ENCODE measurements at regions not wholly inside any gene's neighbourhood (a gene's known extent, or its start where the extent isn't known, plus 50 kb on each side); places are given as distances from the start of the nearest gene placed in this dataset.

DNA sequence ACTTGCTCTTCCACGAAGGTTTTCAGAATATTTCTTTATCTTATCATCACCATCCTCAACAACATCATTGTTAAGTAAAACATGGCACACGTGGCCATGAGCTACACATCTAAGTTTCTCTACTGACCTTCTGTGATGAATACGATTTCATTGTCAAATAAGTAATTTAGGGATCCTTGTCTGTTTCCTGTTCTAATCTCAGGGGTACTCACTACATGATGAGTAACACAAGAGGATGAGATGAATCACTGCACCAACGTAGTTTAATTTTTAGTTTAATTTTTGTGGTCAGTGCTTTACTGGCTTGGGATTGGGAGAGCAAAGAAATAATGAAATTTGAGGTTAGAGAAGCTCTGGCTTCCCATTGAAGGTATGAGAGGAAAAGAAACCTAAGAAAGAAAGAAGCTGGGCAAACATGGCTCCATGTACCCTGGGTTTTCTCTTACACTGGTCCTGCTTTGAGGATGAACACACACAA is 461.9 kb upstream of the KLF6 start:
- no peaks in the 10 kb centered on the region for H3K9me3 ChIP-seq (ENCODE audit: low read depth)
- peaks cover 5% of the 10 kb centered on the region for H3K4me1 ChIP-seq (ENCODE audit: insufficient read depth)
- no peak overlapping the region for H3K27ac ChIP-seq
- no peaks in the 10 kb centered on the region for H3K27me3 ChIP-seq
- no peaks in the 10 kb centered on the region for H3K79me2 ChIP-seq
- no peak overlapping the region for H2AFZ ChIP-seq
- no peak overlapping the region for H3K4me2 ChIP-seq
- 58% methylated on average over 4 of the region's 4 CpGs for WGBS (ENCODE audit: low lambda C conversion rate, missing lambda C conversion rate)
- no peak overlapping the region for H3K4me3 ChIP-seq
- no peaks in the 10 kb centered on the region for H4K20me1 ChIP-seq (ENCODE audit: insufficient read depth, poor library complexity, severe bottlenecking)
- no peaks in the 10 kb centered on the region for H3K9me2 ChIP-seq (replicated peaks; ENCODE audit: insufficient read depth)
- no peaks in the 10 kb centered on the region for H3K36me3 ChIP-seq (replicated peaks; ENCODE audit: insufficient read depth, low read depth)
- no peak for DNase-seq (ENCODE audit: low spot score)
- TF ChIP-seq EZH2phosphoT487 (IDR thresholded peaks at IDR 0.05; ENCODE audit: low read depth, severe bottlenecking, unreplicated experiment), result no peak
- TF ChIP-seq, protein P1, sequence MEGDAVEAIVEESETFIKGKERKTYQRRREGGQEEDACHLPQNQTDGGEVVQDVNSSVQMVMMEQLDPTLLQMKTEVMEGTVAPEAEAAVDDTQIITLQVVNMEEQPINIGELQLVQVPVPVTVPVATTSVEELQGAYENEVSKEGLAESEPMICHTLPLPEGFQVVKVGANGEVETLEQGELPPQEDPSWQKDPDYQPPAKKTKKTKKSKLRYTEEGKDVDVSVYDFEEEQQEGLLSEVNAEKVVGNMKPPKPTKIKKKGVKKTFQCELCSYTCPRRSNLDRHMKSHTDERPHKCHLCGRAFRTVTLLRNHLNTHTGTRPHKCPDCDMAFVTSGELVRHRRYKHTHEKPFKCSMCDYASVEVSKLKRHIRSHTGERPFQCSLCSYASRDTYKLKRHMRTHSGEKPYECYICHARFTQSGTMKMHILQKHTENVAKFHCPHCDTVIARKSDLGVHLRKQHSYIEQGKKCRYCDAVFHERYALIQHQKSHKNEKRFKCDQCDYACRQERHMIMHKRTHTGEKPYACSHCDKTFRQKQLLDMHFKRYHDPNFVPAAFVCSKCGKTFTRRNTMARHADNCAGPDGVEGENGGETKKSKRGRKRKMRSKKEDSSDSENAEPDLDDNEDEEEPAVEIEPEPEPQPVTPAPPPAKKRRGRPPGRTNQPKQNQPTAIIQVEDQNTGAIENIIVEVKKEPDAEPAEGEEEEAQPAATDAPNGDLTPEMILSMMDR (IDR thresholded peaks at IDR 0.05; ENCODE audit: poor library complexity), result no peak
- TF ChIP-seq EZH2 (IDR thresholded peaks at IDR 0.05; ENCODE audit: borderline replicate concordance), result no peak

DNA sequence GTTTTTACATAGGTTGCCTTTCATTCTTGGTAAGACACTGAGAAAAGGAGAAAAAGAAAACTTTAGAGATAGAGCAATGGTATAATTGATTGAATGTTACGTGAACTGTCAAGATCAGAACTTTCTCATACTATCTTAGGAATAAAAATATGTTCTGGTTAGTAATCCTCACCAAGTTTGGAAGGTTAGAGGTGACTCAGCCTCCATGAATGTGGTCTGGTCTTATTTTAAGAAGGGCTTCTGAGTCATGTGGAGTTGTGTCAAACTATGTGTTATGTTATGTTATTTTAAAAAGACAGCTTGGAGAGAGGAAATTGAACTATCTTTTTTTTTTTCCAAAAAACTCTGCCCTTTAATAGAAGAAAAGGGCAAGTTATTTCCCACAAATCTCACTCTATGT is 458.6 kb upstream of the KLF6 start:
- peaks cover 13% of the 10 kb centered on the region for H3K4me1 ChIP-seq (ENCODE audit: insufficient read depth)
- H4K20me1 ChIP-seq (ENCODE audit: insufficient read depth, poor library complexity, severe bottlenecking), result no peaks in the 10 kb centered on the region
- TF ChIP-seq EZH2phosphoT487 (IDR thresholded peaks at IDR 0.05; ENCODE audit: low read depth, severe bottlenecking, unreplicated experiment) (no peak), EZH2 (IDR thresholded peaks at IDR 0.05; ENCODE audit: borderline replicate concordance) (no peak)
- TF ChIP-seq, protein P1 (IDR thresholded peaks at IDR 0.05; ENCODE audit: poor library complexity), result no peak
- H3K27me3 ChIP-seq, result no peaks in the 10 kb centered on the region
- WGBS (ENCODE audit: low lambda C conversion rate, missing lambda C conversion rate), result 61% methylated on average over 1 of the region's 1 CpG
- no peak overlapping the region for H2AFZ ChIP-seq
- H3K9me2 ChIP-seq (replicated peaks; ENCODE audit: insufficient read depth), result no peaks in the 10 kb centered on the region
- peak overlapping the region; percentile 90 for H3K27ac ChIP-seq
- H3K4me2 ChIP-seq, result peak overlapping the region; percentile 44
- H3K36me3 ChIP-seq (replicated peaks; ENCODE audit: insufficient read depth, low read depth), result no peaks in the 10 kb centered on the region
- no peaks in the 10 kb centered on the region for H3K9me3 ChIP-seq (ENCODE audit: low read depth)
- no peak overlapping the region for H3K4me3 ChIP-seq
- no peaks in the 10 kb centered on the region for H3K79me2 ChIP-seq
- peak; percentile 49 for DNase-seq (ENCODE audit: low spot score)

DNA sequence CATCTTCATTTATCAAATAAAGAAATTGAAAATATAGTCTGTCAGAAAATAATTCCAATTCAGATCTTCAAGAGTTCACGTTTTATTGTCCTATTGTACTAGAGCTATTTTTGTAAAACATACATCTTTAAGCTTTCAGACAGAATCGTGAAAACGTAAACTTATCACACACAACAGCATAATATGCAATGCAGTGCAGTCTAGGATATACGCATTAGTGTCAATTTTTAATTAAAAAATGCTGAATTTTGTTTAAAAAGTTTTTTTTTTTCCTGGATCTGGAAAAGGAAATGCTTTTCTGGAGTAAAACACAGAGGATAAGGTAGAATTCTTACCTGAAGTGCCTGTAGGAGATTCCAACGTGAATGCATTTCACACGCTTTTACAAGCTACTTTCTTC is 458.2 kb upstream of the KLF6 start:
- Histone ChIP-seq H3K27ac (peak overlapping the region; percentile 90), H3K4me3 (no peak overlapping the region), H2AFZ (no peak overlapping the region), H3K4me1 (ENCODE audit: insufficient read depth) (peaks cover 13% of the 10 kb centered on the region), H3K9me3 (ENCODE audit: low read depth) (no peaks in the 10 kb centered on the region), H3K36me3 (replicated peaks; ENCODE audit: insufficient read depth, low read depth) (no peaks in the 10 kb centered on the region), H3K9me2 (replicated peaks; ENCODE audit: insufficient read depth) (no peaks in the 10 kb centered on the region), H3K27me3 (no peaks in the 10 kb centered on the region), H3K4me2 (peak overlapping the region; percentile 44), H3K79me2 (no peaks in the 10 kb centered on the region), H4K20me1 (ENCODE audit: insufficient read depth, poor library complexity, severe bottlenecking) (no peaks in the 10 kb centered on the region)
- no peak for TF ChIP-seq EZH2phosphoT487 (IDR thresholded peaks at IDR 0.05; ENCODE audit: low read depth, severe bottlenecking, unreplicated experiment)
- DNase-seq (ENCODE audit: low spot score), result no peak
- WGBS (ENCODE audit: low lambda C conversion rate, missing lambda C conversion rate), result 80% methylated on average over 6 of the region's 6 CpGs

DNA sequence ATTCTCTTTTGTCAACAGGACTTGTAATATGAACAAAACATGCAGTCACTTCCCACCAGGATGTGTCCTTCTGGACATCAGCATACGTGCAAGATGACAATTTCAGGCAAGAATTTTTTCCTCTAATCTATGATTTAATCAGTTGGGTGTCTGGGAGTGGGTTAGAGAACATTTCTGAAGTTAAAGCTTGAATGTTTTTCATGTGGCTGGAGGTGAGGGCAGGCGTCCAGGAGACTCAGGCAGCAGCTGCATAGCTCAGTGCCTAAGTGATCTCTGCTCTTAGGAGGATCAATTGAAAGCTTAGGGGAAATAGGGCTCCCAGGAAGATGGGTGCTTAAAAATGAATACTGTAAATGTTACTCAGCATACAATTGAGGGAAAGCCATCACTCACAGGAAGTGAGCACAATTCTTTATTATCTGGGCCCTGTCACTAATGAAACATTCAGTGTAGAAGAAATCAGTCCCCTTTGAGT is 457.6 kb upstream of the KLF6 start:
- no peaks in the 10 kb centered on the region for H3K79me2 ChIP-seq
- peaks cover 13% of the 10 kb centered on the region for H3K4me1 ChIP-seq (ENCODE audit: insufficient read depth)
- H3K9me3 ChIP-seq (ENCODE audit: low read depth), result no peaks in the 10 kb centered on the region
- H3K9me2 ChIP-seq (replicated peaks; ENCODE audit: insufficient read depth), result no peaks in the 10 kb centered on the region
- no peak for TF ChIP-seq EZH2 (IDR thresholded peaks at IDR 0.05; ENCODE audit: borderline replicate concordance)
- TF ChIP-seq EZH2phosphoT487 (IDR thresholded peaks at IDR 0.05; ENCODE audit: low read depth, severe bottlenecking, unreplicated experiment), result no peak
- TF ChIP-seq, protein P1 (IDR thresholded peaks at IDR 0.05; ENCODE audit: poor library complexity), result no peak
- H3K27ac ChIP-seq, result peak overlapping the region; percentile 90
- no peaks in the 10 kb centered on the region for H3K27me3 ChIP-seq
- H3K4me3 ChIP-seq, result no peak overlapping the region
- no peak overlapping the region for H2AFZ ChIP-seq
- no peak for DNase-seq (ENCODE audit: low spot score)
- 43% methylated on average over 2 of the region's 2 CpGs for WGBS (ENCODE audit: low lambda C conversion rate, missing lambda C conversion rate)
- H3K36me3 ChIP-seq (replicated peaks; ENCODE audit: insufficient read depth, low read depth), result no peaks in the 10 kb centered on the region
- peak overlapping the region; percentile 67 for H3K4me2 ChIP-seq
- no peaks in the 10 kb centered on the region for H4K20me1 ChIP-seq (ENCODE audit: insufficient read depth, poor library complexity, severe bottlenecking)
